H1 (cell line): ENCODE measurements at regions not wholly inside any gene's neighbourhood (a gene's known extent, or its start where the extent isn't known, plus 50 kb on each side); places are given as distances from the start of the nearest gene placed in this dataset.

Experiments used
- CTCF ChIA-PET: fragments of 300-600 bp; sonication (Branson Sonifier 250); formaldehyde crosslinking; loops from one replicate; lab custom pipeline; 2021; ENCODE audit not compliant: partially characterized antibody; lab: Charles Lee
- POLR2A ChIA-PET: fragments of 300-600 bp; sonication (Branson Sonifier 250); formaldehyde crosslinking; loops from one replicate; lab custom pipeline; 2021; ENCODE audit warnings: inconsistent platforms; ENCODE audit not compliant: partially characterized antibody; lab: Charles Lee
- DNase-seq, 2 experiments: peaks; one replicate each; pipeline versions ENCODE4 v3.0.0 to v3.0.0-alpha.2; 2010 to 2022; ENCODE audit warnings: low spot score in 2 of 2, low read depth in 1 of 2, mixed read lengths in 1 of 2
- FAIRE-seq: peaks from 2 replicates; lab custom pipeline; 2011; peaks lifted over from hg19 to GRCh38; lab: Jason Lieb, UNC
- H2AFZ ChIP-seq: 2 replicates; pipeline ENCODE4 v1.8.1; 2012; ENCODE audit warnings: low read length, inconsistent platforms
- H2AK5ac ChIP-seq: 2 replicates; pipeline ENCODE4 v1.6.1; 2013; ENCODE audit warnings: low read depth, low read length
- H2BK120ac ChIP-seq: replicated peaks from 2 replicates; pipeline ENCODE3; 2013; ENCODE audit warnings: low read depth, low read length, inconsistent platforms
- H2BK12ac ChIP-seq: 2 replicates; pipeline ENCODE4 v1.6.1; 2013; ENCODE audit warnings: low read depth, low read length
- H2BK15ac ChIP-seq: 2 replicates; pipeline ENCODE4 v1.6.1; 2013; ENCODE audit warnings: low read length
- H2BK20ac ChIP-seq: 2 replicates; pipeline ENCODE4 v1.6.1; 2013; ENCODE audit warnings: low read length
- H2BK5ac ChIP-seq: 2 replicates; pipeline ENCODE4 v1.6.1; 2013; ENCODE audit warnings: low read depth, low read length
- H3K14ac ChIP-seq: 2 replicates; pipeline ENCODE4 v1.6.1; 2013; ENCODE audit warnings: inconsistent platforms; ENCODE audit not compliant: insufficient read length
- H3K18ac ChIP-seq: 2 replicates; pipeline ENCODE4 v1.6.1; 2013; ENCODE audit warnings: low read length; ENCODE audit errors: extremely low read depth
- H3K23ac ChIP-seq: 2 replicates; pipeline ENCODE4 v1.6.1; 2013; ENCODE audit warnings: inconsistent platforms; ENCODE audit not compliant: insufficient read length
- H3K23me2 ChIP-seq: 2 replicates; pipeline ENCODE4 v1.6.1; 2013; ENCODE audit warnings: low read depth, low read length
- H3K27ac ChIP-seq: 2 replicates; pipeline ENCODE4 v1.6.1; 2011; ENCODE audit warnings: low read depth, low read length, inconsistent platforms
- H3K27me3 ChIP-seq, 4 experiments: replicated peaks in 1 of 4; 1 replicate in 1 of 4; 2 replicates in 3 of 4; pipeline versions ENCODE4 v1.6.1 to v1.8.1; 2011 to 2013; ENCODE audit warnings: low read length in 3 of 4, mild to moderate bottlenecking in 3 of 4, inconsistent platforms in 2 of 4, mixed read lengths in 2 of 4, moderate library complexity in 1 of 4; ENCODE audit not compliant: control insufficient read depth in 3 of 4, insufficient read depth in 3 of 4; ENCODE audit errors: extremely low read depth in 1 of 4
- H3K36me3 ChIP-seq, 4 experiments: 2 replicates each; pipeline versions ENCODE4 v1.6.1 to v1.8.1; 2011 to 2013; ENCODE audit warnings: mild to moderate bottlenecking in 4 of 4, low read length in 3 of 4, moderate library complexity in 2 of 4, control low read depth in 1 of 4, inconsistent platforms in 1 of 4; ENCODE audit not compliant: insufficient read depth in 4 of 4, control insufficient read depth in 2 of 4
- H3K4ac ChIP-seq: replicated peaks from 2 replicates; pipeline ENCODE3; 2013; ENCODE audit warnings: low read length, low read depth, mixed read lengths, inconsistent platforms; ENCODE audit not compliant: insufficient read length
- H3K4me1 ChIP-seq, 4 experiments: replicated peaks in 1 of 4; 1 replicate in 1 of 4; 2 replicates in 3 of 4; pipeline versions ENCODE4 v1.6.1 to v1.8.1; 2011 to 2013; ENCODE audit warnings: low read length in 3 of 4, inconsistent platforms in 2 of 4, mixed read lengths in 1 of 4; ENCODE audit not compliant: insufficient read depth in 4 of 4, control insufficient read depth in 3 of 4
- H3K4me2 ChIP-seq, 2 experiments: 2 replicates each; pipeline versions ENCODE4 v1.6.1 to v1.8.1; 2011 to 2013; ENCODE audit warnings: low read depth in 2 of 2, low read length in 2 of 2, control low read depth in 1 of 2, inconsistent platforms in 1 of 2, mild to moderate bottlenecking in 1 of 2; ENCODE audit not compliant: insufficient read depth in 1 of 2
- H3K4me3 ChIP-seq, 4 experiments: fragments of 200-600, 300-600 bp in 1 of 4; sonication (generic), shearing (Covaris generic), sonication (Bioruptor Twin) in 1 of 4; 2 replicates each; pipeline versions ENCODE4 v1.5.1 to v1.8.1; 2011 to 2016; ENCODE audit warnings: low read length in 4 of 4, low read depth in 3 of 4, control low read depth in 2 of 4, inconsistent platforms in 2 of 4, mild to moderate bottlenecking in 2 of 4, mixed read lengths in 1 of 4, moderate library complexity in 1 of 4; ENCODE audit not compliant: insufficient read depth in 2 of 4; ENCODE audit errors: extremely low read depth in 1 of 4
- H3K56ac ChIP-seq: replicated peaks from 2 replicates; pipeline ENCODE3; 2013; ENCODE audit warnings: low read depth, mild to moderate bottlenecking, mixed read lengths, low read length, inconsistent platforms; ENCODE audit not compliant: insufficient read length
- H3K79me1 ChIP-seq: 2 replicates; pipeline ENCODE4 v1.6.1; 2013; ENCODE audit warnings: low read depth, low read length, control low read depth
- H3K79me2 ChIP-seq, 2 experiments: 2 replicates each; pipeline versions ENCODE4 v1.6.1 to v1.8.1; 2012 to 2013; ENCODE audit warnings: low read length in 2 of 2, mild to moderate bottlenecking in 2 of 2, inconsistent platforms in 1 of 2; ENCODE audit not compliant: insufficient read depth in 2 of 2, control insufficient read depth in 1 of 2
- H3K9ac ChIP-seq, 4 experiments: replicated peaks in 1 of 4; 1 replicate in 1 of 4; 2 replicates in 3 of 4; pipeline versions ENCODE4 v1.6.1 to v1.8.1; 2011 to 2013; ENCODE audit warnings: low read depth in 3 of 4, low read length in 3 of 4, control low read depth in 2 of 4, mild to moderate bottlenecking in 2 of 4, moderate library complexity in 2 of 4, inconsistent platforms in 1 of 4; ENCODE audit errors: extremely low read depth in 1 of 4
- H3K9me3 ChIP-seq, 2 experiments: 2 replicates each; pipeline versions ENCODE4 v1.6.1 to v1.8.1; 2012 to 2013; ENCODE audit warnings: mild to moderate bottlenecking in 2 of 2, moderate library complexity in 2 of 2, control low read depth in 1 of 2, inconsistent platforms in 1 of 2, low read depth in 1 of 2, low read length in 1 of 2, mixed read lengths in 1 of 2; ENCODE audit not compliant: insufficient read depth in 2 of 2
- H4K20me1 ChIP-seq, 2 experiments: replicated peaks in 1 of 2; 2 replicates each; pipeline versions ENCODE3 to v1.8.1; 2011 to 2013; ENCODE audit warnings: inconsistent platforms in 2 of 2, low read length in 2 of 2, mild to moderate bottlenecking in 1 of 2; ENCODE audit not compliant: insufficient read depth in 2 of 2, control insufficient read depth in 1 of 2
- H4K5ac ChIP-seq: 2 replicates; pipeline ENCODE4 v1.6.1; 2013; ENCODE audit warnings: low read length, low read depth, mixed read lengths, inconsistent platforms; ENCODE audit not compliant: insufficient read length
- H4K8ac ChIP-seq: 2 replicates; pipeline ENCODE4 v1.8.0; 2013; ENCODE audit warnings: mild to moderate bottlenecking, moderate library complexity, low read length, inconsistent platforms; ENCODE audit not compliant: insufficient read depth; ENCODE audit errors: extremely low read depth
- H4K91ac ChIP-seq: replicated peaks from 2 replicates; pipeline ENCODE3; 2013; ENCODE audit warnings: low read length, mixed read lengths, inconsistent platforms; ENCODE audit not compliant: insufficient read length
- CTCF ChIP-seq, 3 experiments: IDR thresholded peaks; 1 replicate in 2 of 3; 2 replicates in 1 of 3; pipeline versions ENCODE4 v1.5.1 to v1.6.1; 2011; ENCODE audit warnings: low read length in 3 of 3, mild to moderate bottlenecking in 3 of 3, inconsistent platforms in 2 of 3, low read depth in 1 of 3, moderate library complexity in 1 of 3; ENCODE audit not compliant: insufficient read depth in 1 of 3; ENCODE audit errors: control extremely low read depth in 1 of 3
- JUND ChIP-seq: IDR thresholded peaks from 2 replicates; pipeline ENCODE4 v1.6.1; 2011; ENCODE audit warnings: mild to moderate bottlenecking, improper control_type of control experiment, low read length
- POLR2AphosphoS5 ChIP-seq: IDR thresholded peaks from 2 replicates; pipeline ENCODE4 v1.6.1; 2011; ENCODE audit warnings: low read depth, low read length
- WGBS, 2 experiments: shearing (Covaris generic) in 1 of 2; methylation state at CpG; one replicate each; pipeline versions ENCODE4 v1.1.6 to v1.1.7; 2013 to 2015; ENCODE audit warnings: low lambda C conversion rate in 2 of 2, mixed read lengths in 2 of 2, inconsistent platforms in 1 of 2, low coverage in 1 of 2, missing lambda C conversion rate in 1 of 2; ENCODE audit not compliant: insufficient replicate concordance in 2 of 2, insufficient coverage in 1 of 2, insufficient read length in 1 of 2; ENCODE audit errors: extremely low coverage in 1 of 2, missing lambda C conversion rate in 1 of 2; 5-methylcytosine and 5-hydroxymethylcytosine counted together
- TF ChIP-seq, protein P1 (sequence below): IDR thresholded peaks from 2 replicates; pipeline ENCODE4 v1.6.1; 2011; ENCODE audit warnings: low read length, improper control_type of control experiment

DNA sequence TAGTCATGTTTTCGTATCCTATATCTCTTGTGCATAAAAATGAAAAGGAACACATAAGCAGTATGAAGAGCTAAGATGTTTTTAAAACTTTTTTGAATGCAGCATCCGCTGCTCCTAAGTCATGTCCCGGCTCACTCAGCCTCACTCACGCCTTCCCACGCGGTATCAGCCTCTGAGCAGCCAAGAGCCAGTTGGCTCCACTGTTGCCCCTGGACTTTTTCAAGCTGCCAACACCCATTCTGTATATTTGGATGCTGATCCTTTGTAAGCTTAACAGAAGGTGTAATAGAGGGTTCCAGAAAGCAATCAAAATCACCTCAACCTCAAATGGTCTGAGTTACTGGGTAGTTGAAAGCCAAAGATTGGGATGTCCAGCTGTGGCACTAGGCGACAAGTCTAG, 139.3 kb downstream of the TTLL2 start:
- Histone ChIP-seq H4K91ac (no peak overlapping the region), H3K27me3 (no peaks in the 10 kb centered on the region; a peak in 1 of 7 replicates), H4K5ac (no peak overlapping the region), H2AK5ac (no peak overlapping the region), H3K79me2 (no peaks in the 10 kb centered on the region), H3K9me3 (no peaks in the 10 kb centered on the region), H4K8ac (no peak overlapping the region), H3K36me3 (no peaks in the 10 kb centered on the region), H3K9ac (no peak overlapping the region), H2BK5ac (no peak overlapping the region), H3K79me1 (no peaks in the 10 kb centered on the region), H3K4me1 (peaks cover 0 to 3% (median 0%) of the 10 kb centered on the region in 4 experiments; a peak in 1 of 7 replicates), H2BK120ac (no peak overlapping the region), H2AFZ (no peak overlapping the region), H3K56ac (no peak overlapping the region), H4K20me1 (no peaks in the 10 kb centered on the region), H2BK12ac (no peak overlapping the region), H3K14ac (no peak overlapping the region), H2BK15ac (no peak overlapping the region), H3K23me2 (no peaks in the 10 kb centered on the region), H3K23ac (no peak overlapping the region), H3K4me3 (no peak overlapping the region), H2BK20ac (no peak overlapping the region), H3K4me2 (no peak overlapping the region), H3K18ac (no peak overlapping the region), H3K27ac (no peak overlapping the region), H3K4ac (no peak overlapping the region)
- ChIA-PET CTCF (interaction anchor here (0.9 to 1.3 kb wide), 2 partner anchors 68 to 375 kb away, joined by 3 to 4 read pairs; no protein-coding TSS in a partner anchor), POLR2A (interaction anchor here (1.1 kb wide), 1 partner anchor 16 kb away, joined by 3 read pairs; no protein-coding TSS in a partner anchor)
- WGBS, 2 experiments, result 88% methylated on average over 7 of the region's 7 CpGs; no CpG with 5 or more reads in 1 of the 2 experiments
- TF ChIP-seq POLR2AphosphoS5, result no peak
- no peak for TF ChIP-seq CTCF (IDR thresholded peaks at IDR 0.05; ENCODE audit: control extremely low read depth in 1 of 3, insufficient read depth in 1 of 3, low read depth in 1 of 3, low read length in 3 of 3)
- TF ChIP-seq JUND, result no peak
- TF ChIP-seq, protein P1, sequence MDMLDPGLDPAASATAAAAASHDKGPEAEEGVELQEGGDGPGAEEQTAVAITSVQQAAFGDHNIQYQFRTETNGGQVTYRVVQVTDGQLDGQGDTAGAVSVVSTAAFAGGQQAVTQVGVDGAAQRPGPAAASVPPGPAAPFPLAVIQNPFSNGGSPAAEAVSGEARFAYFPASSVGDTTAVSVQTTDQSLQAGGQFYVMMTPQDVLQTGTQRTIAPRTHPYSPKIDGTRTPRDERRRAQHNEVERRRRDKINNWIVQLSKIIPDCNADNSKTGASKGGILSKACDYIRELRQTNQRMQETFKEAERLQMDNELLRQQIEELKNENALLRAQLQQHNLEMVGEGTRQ, result no peak
- DNase-seq (no peak), FAIRE-seq (no peak)
